H9 (cell line): ENCODE measurements at regions not wholly inside any gene's neighbourhood (a gene's known extent, or its start where the extent isn't known, plus 50 kb on each side); places are given as distances from the start of the nearest gene placed in this dataset.

Source experiments
- DNase-seq: peaks from one replicate; pipeline ENCODE4 v3.0.0-alpha.2; 2017
- H2AFZ ChIP-seq: one replicate; pipeline ENCODE4 v1.6.1; 2013; ENCODE audit warnings: mild to moderate bottlenecking, low read length, control low read depth, moderate library complexity
- H2AK5ac ChIP-seq: 2 replicates; pipeline ENCODE4 v1.6.1; 2013; ENCODE audit warnings: low read length, control low read depth, mixed read lengths; ENCODE audit not compliant: insufficient read length
- H2BK120ac ChIP-seq: one replicate; pipeline ENCODE4 v1.6.1; 2013; ENCODE audit warnings: low read depth, mild to moderate bottlenecking, low read length, control low read depth, inconsistent platforms; ENCODE audit not compliant: poor library complexity, severe bottlenecking
- H2BK12ac ChIP-seq: 2 replicates; pipeline ENCODE4 v1.6.1; 2013; ENCODE audit warnings: low read length, control low read depth, mixed read lengths, low read depth; ENCODE audit not compliant: insufficient read length
- H2BK15ac ChIP-seq: 2 replicates; pipeline ENCODE4 v1.6.1; 2013; ENCODE audit warnings: low read depth, low read length, control low read depth
- H2BK20ac ChIP-seq: one replicate; pipeline ENCODE4 v1.6.1; 2013; ENCODE audit warnings: low read depth, mild to moderate bottlenecking, low read length, control low read depth, inconsistent platforms; ENCODE audit not compliant: poor library complexity, severe bottlenecking
- H2BK5ac ChIP-seq: 2 replicates; pipeline ENCODE4 v1.6.1; 2013; ENCODE audit warnings: low read length, control low read depth, mixed read lengths; ENCODE audit not compliant: insufficient read length
- H3K14ac ChIP-seq: 2 replicates; pipeline ENCODE4 v1.6.1; 2013; ENCODE audit warnings: low read length, control low read depth; ENCODE audit not compliant: insufficient read depth
- H3K18ac ChIP-seq: 2 replicates; pipeline ENCODE4 v1.6.1; 2013; ENCODE audit warnings: low read depth, mild to moderate bottlenecking, mixed read lengths, low read length, control low read depth; ENCODE audit not compliant: insufficient read length
- H3K23ac ChIP-seq: 2 replicates; pipeline ENCODE4 v1.6.1; 2013; ENCODE audit warnings: low read length, control low read depth, mixed read lengths, low read depth; ENCODE audit not compliant: insufficient read length
- H3K23me2 ChIP-seq: 2 replicates; pipeline ENCODE4 v1.6.1; 2013; ENCODE audit warnings: low read depth, mild to moderate bottlenecking, mixed read lengths, low read length, control low read depth; ENCODE audit not compliant: insufficient read length, poor library complexity, severe bottlenecking
- H3K27ac ChIP-seq: 2 replicates; pipeline ENCODE4 v1.5.1; 2013; ENCODE audit warnings: low read length, control low read depth, mixed read lengths, low read depth; ENCODE audit not compliant: insufficient read length
- H3K27me3 ChIP-seq: 2 replicates; pipeline ENCODE4 v1.6.1; 2013; ENCODE audit warnings: low read length, control low read depth, inconsistent platforms; ENCODE audit not compliant: insufficient read depth
- H3K4ac ChIP-seq: 2 replicates; pipeline ENCODE4 v1.6.1; 2013; ENCODE audit warnings: low read depth, mild to moderate bottlenecking, control low read depth, inconsistent platforms, low read length, moderate library complexity
- H3K4me1 ChIP-seq: 2 replicates; pipeline ENCODE4 v1.6.1; 2013; ENCODE audit warnings: low read length, control low read depth, inconsistent platforms; ENCODE audit not compliant: insufficient read depth
- H3K4me2 ChIP-seq: 2 replicates; pipeline ENCODE4 v1.6.1; 2013; ENCODE audit warnings: low read length, control low read depth, mixed read lengths; ENCODE audit not compliant: insufficient read length, insufficient read depth
- H3K56ac ChIP-seq: 2 replicates; pipeline ENCODE4 v1.6.1; 2013; ENCODE audit warnings: low read depth, mild to moderate bottlenecking, mixed read lengths, low read length, control low read depth; ENCODE audit not compliant: insufficient read length
- H3K79me1 ChIP-seq: 2 replicates; pipeline ENCODE4 v1.6.1; 2013; ENCODE audit warnings: low read depth, mild to moderate bottlenecking, moderate library complexity, low read length, control low read depth, inconsistent platforms; ENCODE audit not compliant: insufficient read depth, poor library complexity, severe bottlenecking
- H3K79me2 ChIP-seq: 2 replicates; pipeline ENCODE4 v1.6.1; 2013; ENCODE audit warnings: low read length, control low read depth, inconsistent platforms; ENCODE audit not compliant: insufficient read depth
- H3K9ac ChIP-seq: 2 replicates; pipeline ENCODE4 v1.6.1; 2013; ENCODE audit warnings: low read length, control low read depth, mixed read lengths; ENCODE audit not compliant: insufficient read length; ENCODE audit errors: extremely low read depth
- H3K9me3 ChIP-seq: one replicate; pipeline ENCODE4 v1.6.1; 2013; ENCODE audit warnings: low read depth, low read length, inconsistent platforms; ENCODE audit not compliant: control insufficient read depth
- H3T11ph ChIP-seq: one replicate; pipeline ENCODE4 v1.6.1; 2013; ENCODE audit warnings: mild to moderate bottlenecking, low read length, control low read depth, inconsistent platforms
- H4K20me1 ChIP-seq: one replicate; pipeline ENCODE4 v1.6.1; 2013; ENCODE audit not compliant: control insufficient read depth, insufficient read length, insufficient read depth
- H4K5ac ChIP-seq: 2 replicates; pipeline ENCODE4 v1.6.1; 2013; ENCODE audit warnings: low read depth, mild to moderate bottlenecking, mixed read lengths, low read length, control low read depth; ENCODE audit not compliant: insufficient read length
- H4K8ac ChIP-seq: replicated peaks from 2 replicates; pipeline ENCODE4 v1.6.1; 2013; ENCODE audit warnings: low read length, control low read depth, mixed read lengths, low read depth; ENCODE audit not compliant: insufficient read length
- H4K91ac ChIP-seq: 2 replicates; pipeline ENCODE4 v1.6.1; 2013; ENCODE audit warnings: low read depth, mild to moderate bottlenecking, moderate library complexity, mixed read lengths, low read length, control low read depth; ENCODE audit not compliant: insufficient read length
- H3K27ac Mint-ChIP-seq, 3 experiments: 2 replicates in 2 of 3; 3 replicates in 1 of 3; pipeline ENCODE4 v1.8.0; 2020 to 2021; ENCODE audit warnings: mixed read lengths in 3 of 3, mild to moderate bottlenecking in 1 of 3, moderate library complexity in 1 of 3
- H3K27me3 Mint-ChIP-seq: 2 replicates; pipeline ENCODE4 v1.8.0; 2021; ENCODE audit warnings: low read depth, mild to moderate bottlenecking, moderate library complexity, mixed read lengths
- H3K36me3 Mint-ChIP-seq, 3 experiments: 2 replicates in 2 of 3; 3 replicates in 1 of 3; pipeline ENCODE4 v1.8.0; 2020 to 2021; ENCODE audit warnings: low read depth in 3 of 3, mixed read lengths in 3 of 3; ENCODE audit not compliant: insufficient read depth in 1 of 3
- H3K4me1 Mint-ChIP-seq, 2 experiments: 2 replicates each; pipeline ENCODE4 v1.8.0; 2020; ENCODE audit warnings: mixed read lengths in 2 of 2
- H3K4me3 Mint-ChIP-seq, 2 experiments: 2 replicates in 1 of 2; 3 replicates in 1 of 2; pipeline ENCODE4 v1.8.0; 2020 to 2021; ENCODE audit warnings: mild to moderate bottlenecking in 2 of 2, mixed read lengths in 2 of 2, moderate library complexity in 1 of 2
- H3K9me3 Mint-ChIP-seq, 2 experiments: 2 replicates in 1 of 2; 3 replicates in 1 of 2; pipeline ENCODE4 v1.8.0; 2020; ENCODE audit warnings: mild to moderate bottlenecking in 2 of 2, mixed read lengths in 2 of 2, moderate library complexity in 1 of 2
- WGBS: extraction: QIAGEN DNeasy Blood & Tissue Kit; methylation state at CpG from one replicate; pipeline ENCODE4 v1.1.7; 2013; ENCODE audit warnings: missing lambda C conversion rate, low lambda C conversion rate, mixed read lengths; ENCODE audit not compliant: insufficient read length; ENCODE audit errors: extremely low coverage; 5-methylcytosine and 5-hydroxymethylcytosine counted together
- TF ChIP-seq, protein P1 (sequence below): fragments of 200-600 bp; sonication (generic); conservative IDR thresholded peaks from 3 replicates; pipeline ENCODE4 v1.8.0; 2021; ENCODE audit warnings: antibody characterized with exemption, mild to moderate bottlenecking

DNA sequence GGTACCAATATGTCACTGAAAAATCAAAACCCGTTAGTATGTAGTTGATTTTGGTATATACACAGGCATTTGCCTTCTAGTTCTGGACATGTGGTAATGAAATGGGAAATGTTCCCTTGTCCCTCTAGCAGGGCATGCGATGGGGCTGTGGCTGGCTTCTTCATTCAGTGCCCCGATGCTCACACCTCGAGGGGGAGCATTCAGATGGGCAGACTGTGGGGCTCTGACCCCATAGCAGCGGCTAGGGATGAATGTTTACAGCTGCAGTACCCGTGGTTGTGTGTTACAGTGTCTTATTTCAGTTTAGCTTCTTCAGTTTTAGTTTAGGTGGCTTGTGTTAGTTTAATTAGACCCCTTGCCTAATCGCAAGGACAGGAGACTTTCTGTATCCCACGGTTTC lies 1741.0 kb upstream of the PCDH10 start:
- Histone ChIP-seq H3T11ph (no peak overlapping the region), H2BK12ac (no peak overlapping the region), H3K18ac (no peak overlapping the region), H3K4me2 (no peak overlapping the region), H2AK5ac (no peak overlapping the region), H4K5ac (no peak overlapping the region), H3K9me3 (no peaks in the 10 kb centered on the region), H3K56ac (no peak overlapping the region), H3K4ac (no peak overlapping the region), H4K8ac (no peak overlapping the region), H2BK120ac (no peak overlapping the region), H3K4me1 (no peaks in the 10 kb centered on the region), H3K27me3 (no peaks in the 10 kb centered on the region), H2BK5ac (no peak overlapping the region), H3K23me2 (no peaks in the 10 kb centered on the region), H3K23ac (no peak overlapping the region), H2AFZ (no peak overlapping the region), H3K9ac (no peak overlapping the region), H2BK15ac (no peak overlapping the region), H3K79me1 (no peaks in the 10 kb centered on the region), H3K79me2 (no peaks in the 10 kb centered on the region), H2BK20ac (no peak overlapping the region), H3K14ac (no peak overlapping the region), H3K27ac (no peak overlapping the region), H4K20me1 (no peaks in the 10 kb centered on the region), H4K91ac (no peak overlapping the region)
- peaks cover 0 to 15% of the 10 kb centered on the region in 2 experiments; a peak in 4 of 5 replicates for H3K9me3 Mint-ChIP-seq
- TF ChIP-seq, protein P1, sequence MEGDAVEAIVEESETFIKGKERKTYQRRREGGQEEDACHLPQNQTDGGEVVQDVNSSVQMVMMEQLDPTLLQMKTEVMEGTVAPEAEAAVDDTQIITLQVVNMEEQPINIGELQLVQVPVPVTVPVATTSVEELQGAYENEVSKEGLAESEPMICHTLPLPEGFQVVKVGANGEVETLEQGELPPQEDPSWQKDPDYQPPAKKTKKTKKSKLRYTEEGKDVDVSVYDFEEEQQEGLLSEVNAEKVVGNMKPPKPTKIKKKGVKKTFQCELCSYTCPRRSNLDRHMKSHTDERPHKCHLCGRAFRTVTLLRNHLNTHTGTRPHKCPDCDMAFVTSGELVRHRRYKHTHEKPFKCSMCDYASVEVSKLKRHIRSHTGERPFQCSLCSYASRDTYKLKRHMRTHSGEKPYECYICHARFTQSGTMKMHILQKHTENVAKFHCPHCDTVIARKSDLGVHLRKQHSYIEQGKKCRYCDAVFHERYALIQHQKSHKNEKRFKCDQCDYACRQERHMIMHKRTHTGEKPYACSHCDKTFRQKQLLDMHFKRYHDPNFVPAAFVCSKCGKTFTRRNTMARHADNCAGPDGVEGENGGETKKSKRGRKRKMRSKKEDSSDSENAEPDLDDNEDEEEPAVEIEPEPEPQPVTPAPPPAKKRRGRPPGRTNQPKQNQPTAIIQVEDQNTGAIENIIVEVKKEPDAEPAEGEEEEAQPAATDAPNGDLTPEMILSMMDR: no peak
- no peaks in the 10 kb centered on the region for H3K4me1 Mint-ChIP-seq
- H3K4me3 Mint-ChIP-seq: no peak overlapping the region
- DNase-seq: no peak
- no CpG with 5 or more reads among the region's 8 CpGs for WGBS
- no peaks in the 10 kb centered on the region for H3K27me3 Mint-ChIP-seq
- H3K36me3 Mint-ChIP-seq: peaks cover 0 to 7% (median 5%) of the 10 kb centered on the region in 3 experiments; a peak in 4 of 7 replicates
- no peak overlapping the region for H3K27ac Mint-ChIP-seq
